ENCODE measurements at regions not wholly inside any gene's neighbourhood (a gene's known extent, or its start where the extent isn't known, plus 50 kb on each side); places are given as distances from the start of the nearest gene placed in this dataset.
A peak's percentile ranks its signal among the peaks of the same experiment; 100 is the strongest.

GRCh38 chr10:8136736-8137135 is 82.2 kb downstream of the GATA3 start:
- Histone ChIP-seq H3K9me2 (ENCODE audit: insufficient read depth) (no peaks in the 10 kb centered on the region), H3K4me1 (ENCODE audit: insufficient read depth) (no peaks in the 10 kb centered on the region), H3K9ac (no peak overlapping the region), H3K79me2 (ENCODE audit: insufficient read depth) (no peaks in the 10 kb centered on the region), H3K27ac (no peak overlapping the region), H3K36me3 (ENCODE audit: low read depth) (no peaks in the 10 kb centered on the region), H3K4me2 (ENCODE audit: unreplicated experiment) (no peak overlapping the region), H3K4me3 (no peak overlapping the region), H4K20me1 (ENCODE audit: insufficient read depth) (no peaks in the 10 kb centered on the region), H2AFZ (no peak overlapping the region), H3K27me3 (replicated peaks; ENCODE audit: insufficient read depth) (no peaks in the 10 kb centered on the region), H3F3A (ENCODE audit: insufficient read depth) (no peaks in the 10 kb centered on the region), H3K9me3 (ENCODE audit: low read depth) (no peaks in the 10 kb centered on the region)
- in situ Hi-C loops (cut with MboI), result no loop called here
- no peak for DNase-seq
- no peak for TF ChIP-seq EZH2 (IDR thresholded peaks at IDR 0.05; ENCODE audit: insufficient read depth, poor library complexity, severe bottlenecking)
- TF ChIP-seq EZH2phosphoT487 (IDR thresholded peaks at IDR 0.05; ENCODE audit: insufficient read depth, low read depth), result no peak
- 28 to 32% methylated on average over 2 of the region's 2 CpGs for WGBS, 2 experiments (ENCODE audit: low coverage in 1 of 2, low lambda C conversion rate in 2 of 2, missing lambda C conversion rate in 2 of 2)

GRCh38 chr10:8137272-8137681 is 82.8 kb downstream of the GATA3 start:
- Histone ChIP-seq H3K4me2 (ENCODE audit: unreplicated experiment) (no peak overlapping the region), H3K27me3 (replicated peaks; ENCODE audit: insufficient read depth) (no peaks in the 10 kb centered on the region), H3K9me2 (ENCODE audit: insufficient read depth) (no peaks in the 10 kb centered on the region), H3K79me2 (ENCODE audit: insufficient read depth) (no peaks in the 10 kb centered on the region), H2AFZ (no peak overlapping the region), H3F3A (ENCODE audit: insufficient read depth) (no peaks in the 10 kb centered on the region), H3K4me1 (ENCODE audit: insufficient read depth) (no peaks in the 10 kb centered on the region), H3K36me3 (ENCODE audit: low read depth) (no peaks in the 10 kb centered on the region), H4K20me1 (ENCODE audit: insufficient read depth) (no peaks in the 10 kb centered on the region), H3K27ac (no peak overlapping the region), H3K9ac (no peak overlapping the region), H3K4me3 (no peak overlapping the region), H3K9me3 (ENCODE audit: low read depth) (no peaks in the 10 kb centered on the region)
- WGBS, 2 experiments (ENCODE audit: low coverage in 1 of 2, low lambda C conversion rate in 2 of 2, missing lambda C conversion rate in 2 of 2), result 43 to 48% methylated on average over 6 of the region's 6 CpGs
- no peak for DNase-seq
- in situ Hi-C loops (cut with MboI), result no loop called here
- TF ChIP-seq EZH2 (IDR thresholded peaks at IDR 0.05; ENCODE audit: insufficient read depth, poor library complexity, severe bottlenecking) (no peak), EZH2phosphoT487 (IDR thresholded peaks at IDR 0.05; ENCODE audit: insufficient read depth, low read depth) (no peak)

- H3K27me3 ChIP-seq (replicated peaks; ENCODE audit: insufficient read depth), result no peaks in the 10 kb centered on the region
- WGBS, 2 experiments (ENCODE audit: low coverage in 1 of 2, low lambda C conversion rate in 2 of 2, missing lambda C conversion rate in 2 of 2), result 60 to 74% methylated on average over 6 of the region's 6 CpGs
- no peaks in the 10 kb centered on the region for H3F3A ChIP-seq (ENCODE audit: insufficient read depth)
- TF ChIP-seq EZH2phosphoT487 (IDR thresholded peaks at IDR 0.05; ENCODE audit: insufficient read depth, low read depth) (no peak), EZH2 (IDR thresholded peaks at IDR 0.05; ENCODE audit: insufficient read depth, poor library complexity, severe bottlenecking) (no peak)
- no peaks in the 10 kb centered on the region for H3K36me3 ChIP-seq (ENCODE audit: low read depth)
- no peak overlapping the region for H3K4me2 ChIP-seq (ENCODE audit: unreplicated experiment)
- H2AFZ ChIP-seq, result no peak overlapping the region
- no peak overlapping the region for H3K27ac ChIP-seq
- in situ Hi-C loops (cut with MboI), result no loop called here
- no peaks in the 10 kb centered on the region for H3K9me2 ChIP-seq (ENCODE audit: insufficient read depth)
- H3K9me3 ChIP-seq (ENCODE audit: low read depth), result no peaks in the 10 kb centered on the region
- H3K4me1 ChIP-seq (ENCODE audit: insufficient read depth), result no peaks in the 10 kb centered on the region
- H4K20me1 ChIP-seq (ENCODE audit: insufficient read depth), result no peaks in the 10 kb centered on the region
- no peak overlapping the region for H3K9ac ChIP-seq
- no peak for DNase-seq
- no peaks in the 10 kb centered on the region for H3K79me2 ChIP-seq (ENCODE audit: insufficient read depth)
- no peak overlapping the region for H3K4me3 ChIP-seq
Measured at GRCh38 chr10:8137726-8138125, 83.2 kb downstream of the GATA3 start.

- DNase-seq, result peak; percentile 20
- H3K9ac ChIP-seq, result no peak overlapping the region
- no peaks in the 10 kb centered on the region for H3K27me3 ChIP-seq (replicated peaks; ENCODE audit: insufficient read depth)
- no peaks in the 10 kb centered on the region for H3K4me1 ChIP-seq (ENCODE audit: insufficient read depth)
- H2AFZ ChIP-seq, result no peak overlapping the region
- no peaks in the 10 kb centered on the region for H3K79me2 ChIP-seq (ENCODE audit: insufficient read depth)
- TF ChIP-seq EZH2 (IDR thresholded peaks at IDR 0.05; ENCODE audit: insufficient read depth, poor library complexity, severe bottlenecking) (no peak), EZH2phosphoT487 (IDR thresholded peaks at IDR 0.05; ENCODE audit: insufficient read depth, low read depth) (no peak)
- H3K4me2 ChIP-seq (ENCODE audit: unreplicated experiment), result no peak overlapping the region
- H4K20me1 ChIP-seq (ENCODE audit: insufficient read depth), result no peaks in the 10 kb centered on the region
- H3F3A ChIP-seq (ENCODE audit: insufficient read depth), result no peaks in the 10 kb centered on the region
- no peak overlapping the region for H3K4me3 ChIP-seq
- H3K9me3 ChIP-seq (ENCODE audit: low read depth), result no peaks in the 10 kb centered on the region
- H3K27ac ChIP-seq, result no peak overlapping the region
- in situ Hi-C loops (cut with MboI), result no loop called here
- H3K36me3 ChIP-seq (ENCODE audit: low read depth), result no peaks in the 10 kb centered on the region
- 17 to 22% methylated on average over 3 of the region's 3 CpGs for WGBS, 2 experiments (ENCODE audit: low coverage in 1 of 2, low lambda C conversion rate in 2 of 2, missing lambda C conversion rate in 2 of 2)
- H3K9me2 ChIP-seq (ENCODE audit: insufficient read depth), result no peaks in the 10 kb centered on the region
Measured at GRCh38 chr10:8138471-8138870, 84.0 kb downstream of the GATA3 start.

GRCh38 chr10:8144496-8144895 is 90.0 kb downstream of the GATA3 start:
- in situ Hi-C loops (cut with MboI), result no loop called here
- H2AFZ ChIP-seq, result no peak overlapping the region
- H3K9me3 ChIP-seq (ENCODE audit: low read depth), result no peaks in the 10 kb centered on the region
- H3K27ac ChIP-seq, result no peak overlapping the region
- no peak overlapping the region for H3K4me2 ChIP-seq (ENCODE audit: unreplicated experiment)
- no peaks in the 10 kb centered on the region for H3K27me3 ChIP-seq (replicated peaks; ENCODE audit: insufficient read depth)
- H3K9me2 ChIP-seq (ENCODE audit: insufficient read depth), result no peaks in the 10 kb centered on the region
- DNase-seq, result no peak
- H3K4me3 ChIP-seq, result no peak overlapping the region
- no peaks in the 10 kb centered on the region for H3F3A ChIP-seq (ENCODE audit: insufficient read depth)
- 7 to 13% methylated on average over 4 of the region's 4 CpGs for WGBS, 2 experiments (ENCODE audit: low coverage in 1 of 2, low lambda C conversion rate in 2 of 2, missing lambda C conversion rate in 2 of 2)
- H3K79me2 ChIP-seq (ENCODE audit: insufficient read depth), result no peaks in the 10 kb centered on the region
- H3K4me1 ChIP-seq (ENCODE audit: insufficient read depth), result no peaks in the 10 kb centered on the region
- H3K36me3 ChIP-seq (ENCODE audit: low read depth), result no peaks in the 10 kb centered on the region
- TF ChIP-seq EZH2 (IDR thresholded peaks at IDR 0.05; ENCODE audit: insufficient read depth, poor library complexity, severe bottlenecking), result no peak
- TF ChIP-seq EZH2phosphoT487 (IDR thresholded peaks at IDR 0.05; ENCODE audit: insufficient read depth, low read depth), result no peak
- no peaks in the 10 kb centered on the region for H4K20me1 ChIP-seq (ENCODE audit: insufficient read depth)
- H3K9ac ChIP-seq, result no peak overlapping the region
